ENCODE measurements at regions not wholly inside any gene's neighbourhood (a gene's known extent, or its start where the extent isn't known, plus 50 kb on each side); places are given as distances from the start of the nearest gene placed in this dataset.
"Not testable (repeated sequence)": the region's sequence is repeated elsewhere in the genome, so short reads cannot be mapped to it uniquely, and the experiment has no call there.

- no peak for ATAC-seq
Observed at GRCh38 chr11:97019305-97019704, 629.5 kb downstream of the JRKL start.

GRCh38 chr11:97019754-97020153, 629.9 kb downstream of the JRKL start:
- DNase-seq (ENCODE audit: missing footprints), result no peak
- no peak for ATAC-seq
- intact Hi-C loops (cut with DNase I), result no loop called here

More at GRCh38 chr11:97019305-97019704, 629.5 kb downstream of the JRKL start:
- intact Hi-C loops (cut with DNase I), result no loop called here
- DNase-seq (ENCODE audit: missing footprints), result no peak

- ATAC-seq (no peak), DNase-seq (ENCODE audit: missing footprints) (no peak)
- intact Hi-C loops (cut with DNase I), result no loop called here
Observed at GRCh38 chr11:97022955-97023354, 633.1 kb downstream of the JRKL start.

GRCh38 chr11:97028836-97029406, 639.1 kb downstream of the JRKL start:
- intact Hi-C loops (cut with DNase I), result no loop called here
- DNase-seq (ENCODE audit: missing footprints) (no peak), ATAC-seq (no peak)

GRCh38 chr11:97033178-97033577, 643.4 kb downstream of the JRKL start:
- DNase-seq (ENCODE audit: missing footprints) (no peak), ATAC-seq (no peak)
- intact Hi-C loops (cut with DNase I), result no loop called here

GRCh38 chr11:97048481-97048880, 658.7 kb downstream of the JRKL start:
- intact Hi-C loops (cut with DNase I), result no loop called here
- DNase-seq (ENCODE audit: missing footprints) (no peak), ATAC-seq (no peak)

- DNase-seq (ENCODE audit: missing footprints) (no peak), ATAC-seq (no peak)
- intact Hi-C loops (cut with DNase I), result no loop called here
Observed at GRCh38 chr11:97060184-97060583, 670.4 kb downstream of the JRKL start.

- intact Hi-C loops (cut with DNase I), result no loop called here
- DNase-seq (ENCODE audit: missing footprints) (no peak), ATAC-seq (no peak)
Observed at GRCh38 chr11:97069160-97069559, 679.3 kb downstream of the JRKL start.

GRCh38 chr11:97072420-97072819, 682.6 kb downstream of the JRKL start:
- DNase-seq (ENCODE audit: missing footprints) (no peak), ATAC-seq (no peak)
- intact Hi-C loops (cut with DNase I), result no loop called here

GRCh38 chr11:97076666-97077065, 686.9 kb downstream of the JRKL start:
- DNase-seq (ENCODE audit: missing footprints); intact Hi-C loops (cut with DNase I); ATAC-seq: not testable (repeated sequence)

- no peak for ATAC-seq
- intact Hi-C loops (cut with DNase I), result no loop called here
- no peak for DNase-seq (ENCODE audit: missing footprints)
Observed at GRCh38 chr11:97078443-97078842, 688.6 kb downstream of the JRKL start.

GRCh38 chr11:97079244-97079643, 689.4 kb downstream of the JRKL start:
- intact Hi-C loops (cut with DNase I), result no loop called here
- DNase-seq (ENCODE audit: missing footprints), result no peak
- no peak for ATAC-seq

- intact Hi-C loops (cut with DNase I), result no loop called here
- ATAC-seq, result no peak
- DNase-seq (ENCODE audit: missing footprints), result no peak
Observed at GRCh38 chr11:97087419-97087818, 697.6 kb downstream of the JRKL start.

GRCh38 chr11:97092823-97093222, 703.0 kb downstream of the JRKL start:
- ATAC-seq (no peak), DNase-seq (ENCODE audit: missing footprints) (no peak)
- intact Hi-C loops (cut with DNase I), result no loop called here

GRCh38 chr11:97102180-97102579, 712.4 kb downstream of the JRKL start:
- DNase-seq (ENCODE audit: missing footprints); intact Hi-C loops (cut with DNase I); ATAC-seq: not testable (repeated sequence)

- no peak for DNase-seq (ENCODE audit: missing footprints)
- intact Hi-C loops (cut with DNase I), result no loop called here
- ATAC-seq, result no peak
Observed at GRCh38 chr11:97107604-97108003, 717.8 kb downstream of the JRKL start.

GRCh38 chr11:97109078-97109477, 719.3 kb downstream of the JRKL start:
- intact Hi-C loops (cut with DNase I), result no loop called here
- DNase-seq (ENCODE audit: missing footprints) (no peak), ATAC-seq (no peak)

GRCh38 chr11:97110376-97110775, 720.6 kb downstream of the JRKL start:
- DNase-seq (ENCODE audit: missing footprints) (no peak), ATAC-seq (no peak)
- intact Hi-C loops (cut with DNase I), result no loop called here

- intact Hi-C loops (cut with DNase I), result no loop called here
- ATAC-seq (no peak), DNase-seq (ENCODE audit: missing footprints) (peak; percentile 75)
Observed at GRCh38 chr11:97111559-97111958, 721.7 kb downstream of the JRKL start.

- intact Hi-C loops (cut with DNase I), result no loop called here
- no peak for ATAC-seq
Observed at GRCh38 chr11:97118614-97119200, 728.9 kb downstream of the JRKL start.

GRCh38 chr11:97123237-97123636, 733.4 kb downstream of the JRKL start:
- intact Hi-C loops (cut with DNase I), result no loop called here
- ATAC-seq (no peak), DNase-seq (ENCODE audit: missing footprints) (no peak)

More at GRCh38 chr11:97118614-97119200, 728.9 kb downstream of the JRKL start:
- DNase-seq (ENCODE audit: missing footprints), result no peak

Measured in Right ventricle myocardium inferior (tissue), 1 donor.